Nephron progenitor cell (in vitro differentiated cells): ENCODE measurements at regions not wholly inside any gene's neighbourhood (a gene's known extent, or its start where the extent isn't known, plus 50 kb on each side); places are given as distances from the start of the nearest gene placed in this dataset.

ENCODE experiments used
- DNase-seq: peaks from one replicate; pipeline ENCODE4 v3.0.0; 2021
- H3K27ac Mint-ChIP-seq: 2 replicates; pipeline ENCODE4 v1.8.0; 2021; ENCODE audit warnings: mild to moderate bottlenecking, moderate library complexity, mixed read lengths
- H3K27me3 Mint-ChIP-seq: 2 replicates; pipeline ENCODE4 v1.8.0; 2021; ENCODE audit warnings: mild to moderate bottlenecking, low read depth, mixed read lengths; ENCODE audit not compliant: poor library complexity
- H3K36me3 Mint-ChIP-seq: 2 replicates; pipeline ENCODE4 v1.8.0; 2021; ENCODE audit warnings: low read depth, mixed read lengths
- H3K4me1 Mint-ChIP-seq: 2 replicates; pipeline ENCODE4 v1.8.0; 2021; ENCODE audit warnings: mixed read lengths
- H3K4me3 Mint-ChIP-seq: 2 replicates; pipeline ENCODE4 v1.8.0; 2021; ENCODE audit warnings: mild to moderate bottlenecking, moderate library complexity, mixed read lengths
- H3K9me3 Mint-ChIP-seq: 2 replicates; pipeline ENCODE4 v1.8.0; 2021; ENCODE audit warnings: mild to moderate bottlenecking, moderate library complexity, mixed read lengths
- CTCF ChIP-seq: fragments of 200-600 bp; sonication (generic); IDR thresholded peaks from 2 replicates; pipeline ENCODE4 v1.5.0; 2021; ENCODE audit warnings: antibody characterized with exemption

GRCh38 chr5:159629158-159629557, 287.1 kb upstream of the ADRA1B start:
- H3K27me3 Mint-ChIP-seq: peaks cover 3% of the 10 kb centered on the region
- H3K4me1 Mint-ChIP-seq: peaks cover 12% of the 10 kb centered on the region
- no peak for TF ChIP-seq CTCF
- H3K27ac Mint-ChIP-seq: no peak overlapping the region
- H3K36me3 Mint-ChIP-seq: no peaks in the 10 kb centered on the region
- DNase-seq: no peak
- no peak overlapping the region for H3K4me3 Mint-ChIP-seq
- H3K9me3 Mint-ChIP-seq: peaks cover 27% of the 10 kb centered on the region

GRCh38 chr5:159630545-159630944, 285.7 kb upstream of the ADRA1B start:
- peaks cover 9% of the 10 kb centered on the region for H3K27me3 Mint-ChIP-seq
- H3K36me3 Mint-ChIP-seq: no peaks in the 10 kb centered on the region
- no peak overlapping the region for H3K27ac Mint-ChIP-seq
- no peak for TF ChIP-seq CTCF
- peaks cover 12% of the 10 kb centered on the region for H3K4me1 Mint-ChIP-seq
- DNase-seq: no peak
- H3K4me3 Mint-ChIP-seq: no peak overlapping the region
- H3K9me3 Mint-ChIP-seq: peaks cover 17% of the 10 kb centered on the region

- Mint-ChIP-seq H3K27ac (no peak overlapping the region), H3K4me3 (no peak overlapping the region), H3K36me3 (no peaks in the 10 kb centered on the region), H3K9me3 (peaks cover 17% of the 10 kb centered on the region), H3K4me1 (peaks cover 12% of the 10 kb centered on the region), H3K27me3 (peaks cover 9% of the 10 kb centered on the region)
- no peak for TF ChIP-seq CTCF
- no peak for DNase-seq
Measured at GRCh38 chr5:159631001-159631400, 285.3 kb upstream of the ADRA1B start.

- peaks cover 12% of the 10 kb centered on the region for H3K4me1 Mint-ChIP-seq
- peaks cover 14% of the 10 kb centered on the region for H3K9me3 Mint-ChIP-seq
- no peak for TF ChIP-seq CTCF
- no peak overlapping the region for H3K4me3 Mint-ChIP-seq
- peaks cover 12% of the 10 kb centered on the region for H3K27me3 Mint-ChIP-seq
- no peak overlapping the region for H3K27ac Mint-ChIP-seq
- no peak for DNase-seq
- H3K36me3 Mint-ChIP-seq: no peaks in the 10 kb centered on the region
Measured at GRCh38 chr5:159632866-159633265, 283.4 kb upstream of the ADRA1B start.

- peaks cover 13% of the 10 kb centered on the region for H3K9me3 Mint-ChIP-seq
- H3K27me3 Mint-ChIP-seq: peaks cover 11% of the 10 kb centered on the region
- peaks cover 4% of the 10 kb centered on the region for H3K4me1 Mint-ChIP-seq
- H3K27ac Mint-ChIP-seq: no peak overlapping the region
- H3K36me3 Mint-ChIP-seq: no peaks in the 10 kb centered on the region
- H3K4me3 Mint-ChIP-seq: no peak overlapping the region
- DNase-seq: no peak
- TF ChIP-seq CTCF: no peak
Measured at GRCh38 chr5:159638481-159638880, 277.8 kb upstream of the ADRA1B start.

- H3K36me3 Mint-ChIP-seq: no peaks in the 10 kb centered on the region
- H3K4me3 Mint-ChIP-seq: no peak overlapping the region
- H3K27me3 Mint-ChIP-seq: peaks cover 13% of the 10 kb centered on the region
- no peak overlapping the region for H3K27ac Mint-ChIP-seq
- H3K4me1 Mint-ChIP-seq: no peaks in the 10 kb centered on the region
- DNase-seq: no peak
- peaks cover 13% of the 10 kb centered on the region for H3K9me3 Mint-ChIP-seq
- no peak for TF ChIP-seq CTCF
Measured at GRCh38 chr5:159638954-159639559, 277.2 kb upstream of the ADRA1B start.
